Skeletal muscle cell (primary cell): ENCODE measurements at regions not wholly inside any gene's neighbourhood (a gene's known extent, or its start where the extent isn't known, plus 50 kb on each side); places are given as distances from the start of the nearest gene placed in this dataset.

ENCODE experiments used
- DNase-seq: peaks from one replicate; pipeline ENCODE4 v3.0.0-alpha.2; 2010; ENCODE audit warnings: low read depth
- H3K4me3 ChIP-seq: 2 replicates; pipeline ENCODE4 v1.5.1; 2011; ENCODE audit warnings: low read depth, mild to moderate bottlenecking, control low read depth, low read length, moderate library complexity

- no peak overlapping the region for H3K4me3 ChIP-seq
- no peak for DNase-seq
Measured at GRCh38 chr4:138935135-138935807, 80.3 kb upstream of the NOCT start.

GRCh38 chr4:138927072-138927471 is 88.5 kb upstream of the NOCT start:
- DNase-seq = no peak
- H3K4me3 ChIP-seq = no peak overlapping the region

GRCh38 chr4:138925495-138925894 is 90.1 kb upstream of the NOCT start:
- no peak overlapping the region for H3K4me3 ChIP-seq
- no peak for DNase-seq

GRCh38 chr4:138919094-138919936 is 96.3 kb upstream of the NOCT start:
- DNase-seq = no peak
- no peak overlapping the region for H3K4me3 ChIP-seq

GRCh38 chr4:138918169-138918869 is 97.3 kb upstream of the NOCT start:
- no peak overlapping the region for H3K4me3 ChIP-seq
- DNase-seq = no peak

DNA sequence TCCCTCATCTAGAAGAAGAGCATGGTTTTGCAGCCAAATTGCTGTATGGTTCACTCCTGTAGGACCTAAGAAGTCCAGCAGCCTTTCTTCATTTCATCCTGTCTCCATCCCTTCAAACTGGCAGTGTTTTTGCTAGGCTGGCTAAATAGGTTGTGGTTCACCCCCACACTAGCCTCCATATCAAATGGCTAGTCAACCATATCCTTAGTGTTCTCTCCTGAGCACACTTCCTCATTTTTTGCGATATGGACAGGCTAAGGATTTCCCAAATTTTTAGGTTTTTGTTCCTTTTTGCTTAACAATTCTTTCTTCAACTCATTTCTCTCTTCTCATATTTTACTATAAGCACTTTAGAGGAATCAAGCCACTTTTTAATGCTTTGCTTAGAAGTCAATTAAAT is 98.8 kb upstream of the NOCT start:
- no peak overlapping the region for H3K4me3 ChIP-seq
- DNase-seq = no peak

- DNase-seq = no peak
- no peak overlapping the region for H3K4me3 ChIP-seq
Measured at GRCh38 chr4:138915756-138916155, 99.8 kb upstream of the NOCT start.

- no peak for DNase-seq
- no peak overlapping the region for H3K4me3 ChIP-seq
Measured at GRCh38 chr4:138912704-138913340, 102.8 kb upstream of the NOCT start.

DNA sequence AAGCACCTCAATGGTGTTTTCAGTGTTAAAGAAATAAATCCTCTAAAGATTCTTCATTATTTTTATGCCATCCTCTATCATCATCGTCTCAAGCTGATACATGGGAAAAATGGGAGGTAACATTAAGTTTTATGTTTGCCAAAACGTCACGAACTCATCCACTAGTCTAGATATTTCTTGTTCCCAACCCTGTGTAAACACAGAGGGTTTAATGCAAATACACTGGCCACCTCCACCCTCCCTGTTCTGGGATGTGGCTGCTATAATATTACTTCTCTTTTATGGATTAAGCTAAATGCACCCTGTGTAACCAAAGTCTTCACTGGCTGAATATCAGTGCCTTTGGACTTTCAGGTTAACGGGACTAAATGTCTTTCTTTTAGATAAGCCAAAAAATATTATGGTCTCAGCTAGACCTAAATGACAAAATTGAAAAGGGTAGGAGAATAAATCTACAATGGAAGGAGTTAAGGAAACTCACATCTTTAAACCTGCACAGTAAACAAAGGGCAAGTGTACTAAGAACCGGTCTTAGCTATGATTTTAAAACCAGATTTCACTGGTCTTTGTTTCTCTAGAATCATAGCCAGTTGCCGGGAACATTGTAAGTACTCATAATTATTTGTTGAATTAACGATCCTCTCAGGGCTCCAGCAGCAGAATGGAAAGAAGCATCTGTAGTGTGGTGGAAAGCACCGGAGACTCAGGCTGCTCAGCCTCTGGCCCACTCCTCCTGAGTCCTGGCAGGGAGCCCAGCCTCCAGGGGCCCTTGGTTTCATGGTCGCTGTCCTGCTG is 103.5 kb upstream of the NOCT start:
- H3K4me3 ChIP-seq = no peak overlapping the region
- DNase-seq = no peak

- DNase-seq = peak; percentile 47
- no peak overlapping the region for H3K4me3 ChIP-seq
Measured at GRCh38 chr4:138910914-138911336, 104.7 kb upstream of the NOCT start.

DNA sequence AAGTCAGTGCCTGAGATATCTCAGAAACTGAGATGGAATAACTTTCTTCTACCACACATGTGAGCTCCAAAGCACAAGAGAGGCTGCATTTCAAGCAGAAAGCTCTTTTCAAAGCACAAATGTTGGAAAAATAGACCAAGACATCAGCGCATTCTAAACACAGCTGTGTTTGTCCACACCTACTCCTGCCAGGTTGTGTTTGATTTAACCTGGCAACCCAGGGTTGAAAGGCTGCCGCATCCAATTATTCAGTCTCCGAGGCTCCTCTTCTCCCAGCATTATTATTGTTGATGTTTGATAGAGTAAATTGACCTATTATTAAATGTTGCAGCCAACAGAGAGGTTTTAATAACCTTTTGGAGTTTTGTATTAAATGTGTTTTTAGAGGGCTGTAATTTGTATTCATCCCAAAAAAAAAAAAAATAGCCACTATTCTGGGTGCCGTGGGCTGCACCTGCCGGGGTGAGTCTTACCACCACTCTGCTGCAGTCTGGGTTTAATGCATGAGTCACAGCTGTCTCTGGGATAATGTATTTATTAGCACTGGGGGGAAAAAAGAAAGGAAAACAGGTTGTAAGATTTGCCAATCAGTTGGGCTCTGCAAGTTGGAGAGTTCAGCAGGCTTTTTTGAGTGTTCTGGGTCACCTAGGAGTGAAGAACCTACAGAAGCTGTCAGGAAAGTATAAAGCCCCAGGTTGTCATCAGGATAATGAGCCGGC is 105.2 kb upstream of the NOCT start:
- H3K4me3 ChIP-seq = no peak overlapping the region
- no peak for DNase-seq

DNA sequence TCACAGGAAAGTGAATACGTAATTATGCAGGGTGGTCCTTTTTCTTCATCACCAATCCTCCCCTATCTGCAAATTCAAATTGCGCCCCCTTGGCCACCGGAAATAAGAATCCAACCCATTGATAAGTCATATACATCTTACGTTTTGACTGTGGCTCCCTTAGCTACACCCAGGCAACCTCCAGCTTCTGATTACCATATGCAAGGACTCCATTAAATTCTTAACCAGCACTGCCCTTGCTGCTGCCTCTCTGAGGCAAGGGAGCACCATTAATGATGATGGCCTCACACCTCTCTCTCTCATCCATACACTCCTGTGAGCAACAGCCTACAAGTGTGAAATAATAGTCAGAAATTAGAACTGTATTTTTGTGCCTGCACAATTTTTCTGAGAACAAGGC is 106.0 kb upstream of the NOCT start:
- no peak for DNase-seq

GRCh38 chr4:138908134-138908533 is 107.4 kb upstream of the NOCT start:
- no peak for DNase-seq
- no peak overlapping the region for H3K4me3 ChIP-seq

More for the DNA sequence above, 106.0 kb upstream of the NOCT start:
- no peak overlapping the region for H3K4me3 ChIP-seq

DNA sequence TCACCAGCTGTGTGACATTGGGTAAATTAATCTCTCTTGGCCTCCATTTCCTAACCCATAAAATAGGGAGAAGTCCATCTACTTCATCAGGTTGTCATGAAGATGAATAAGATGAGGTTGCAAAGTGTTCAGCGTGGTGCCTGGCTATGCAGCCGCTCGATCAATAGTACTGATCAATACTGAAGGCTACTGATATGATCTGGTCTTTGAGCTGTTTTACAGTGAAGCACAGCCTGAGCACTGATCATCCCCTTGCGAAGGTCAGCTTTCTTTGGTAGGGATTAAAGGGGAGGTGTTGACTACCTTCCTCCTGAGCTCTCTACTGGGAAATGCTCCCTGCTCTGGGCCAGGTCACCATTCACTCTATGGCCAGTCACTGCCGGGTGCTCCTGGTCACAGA is 108.4 kb upstream of the NOCT start:
- no peak for DNase-seq
- no peak overlapping the region for H3K4me3 ChIP-seq

GRCh38 chr4:138904793-138905192 is 110.8 kb upstream of the NOCT start:
- DNase-seq = no peak

GRCh38 chr4:138903185-138903584 is 112.4 kb upstream of the NOCT start:
- H3K4me3 ChIP-seq = no peak overlapping the region
- DNase-seq = no peak

More at GRCh38 chr4:138904793-138905192, 110.8 kb upstream of the NOCT start:
- H3K4me3 ChIP-seq = no peak overlapping the region

- DNase-seq = no peak
- H3K4me3 ChIP-seq = no peak overlapping the region
Measured at GRCh38 chr4:138902705-138903104, 112.9 kb upstream of the NOCT start.

DNA sequence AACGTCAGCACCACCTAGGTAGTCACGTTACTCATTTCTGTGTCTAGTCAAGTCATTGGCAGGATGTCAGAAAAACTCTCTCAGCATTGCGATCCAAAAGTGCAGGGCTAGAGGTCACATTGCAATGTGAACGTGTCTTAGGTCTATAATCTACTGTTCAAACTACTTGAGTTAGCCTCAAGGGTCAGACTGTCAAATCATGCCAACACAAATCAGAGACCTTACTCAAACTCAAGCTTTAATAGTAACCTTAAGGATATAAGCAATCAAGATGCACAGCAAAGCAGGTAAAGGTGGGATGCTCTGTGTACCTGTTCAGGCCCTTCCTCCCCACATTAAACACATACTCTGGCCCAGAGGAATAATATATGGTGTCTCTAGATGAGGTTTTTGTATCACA is 114.4 kb upstream of the NOCT start:
- H3K4me3 ChIP-seq = no peak overlapping the region
- DNase-seq = no peak

DNA sequence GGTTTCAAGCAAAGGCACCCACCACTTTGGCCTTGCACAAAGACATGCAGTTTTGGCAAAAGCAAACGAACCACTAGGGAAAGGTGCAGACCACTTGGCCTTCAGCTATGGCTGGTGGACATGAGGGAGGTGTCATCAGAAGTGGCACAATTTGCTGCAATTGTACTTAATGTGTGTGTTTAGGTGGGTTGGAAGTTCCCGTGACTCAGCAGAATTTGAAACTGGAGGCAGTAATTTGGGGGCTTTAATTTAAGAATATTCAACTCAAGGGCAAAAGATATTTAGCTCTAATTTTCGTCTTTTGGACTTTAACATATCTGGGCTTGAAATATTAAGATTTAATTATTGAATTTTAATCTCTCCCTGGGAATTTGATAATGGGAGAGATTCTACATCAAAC is 115.6 kb upstream of the NOCT start:
- H3K4me3 ChIP-seq = no peak overlapping the region
- DNase-seq = no peak
